PC-3 (cell line): ENCODE measurements at regions not wholly inside any gene's neighbourhood (a gene's known extent, or its start where the extent isn't known, plus 50 kb on each side); places are given as distances from the start of the nearest gene placed in this dataset.

Source experiments
- CTCF ChIP-seq: fragments of 300-600 bp; sonication (generic); conservative IDR thresholded peaks from 2 replicates; pipeline ENCODE4 v1.5.1; 2017; ENCODE audit warnings: antibody characterized with exemption, low read depth, mild to moderate bottlenecking, low read length
- EZH2phosphoT487 ChIP-seq: fragments of 300-600 bp; sonication (generic); IDR thresholded peaks from 2 replicates; pipeline ENCODE4 v1.6.1; 2018; ENCODE audit warnings: mild to moderate bottlenecking, antibody characterized with exemption, low read length, borderline replicate concordance

GRCh38 chr1:9471679-9472078 lies 67.6 kb upstream of the SLC25A33 start:
- TF ChIP-seq CTCF (no peak), EZH2phosphoT487 (no peak)
